Astrocyte of the cerebellum (primary cell): ENCODE measurements at regions not wholly inside any gene's neighbourhood (a gene's known extent, or its start where the extent isn't known, plus 50 kb on each side); places are given as distances from the start of the nearest gene placed in this dataset.
"Not testable (repeated sequence)": the region's sequence is repeated elsewhere in the genome, so short reads cannot be mapped to it uniquely, and the experiment has no call there.

Experiments
- DNase-seq: peaks from one replicate; pipeline ENCODE4 v3.0.0-alpha.2; 2011; ENCODE audit warnings: low read depth
- H3K4me3 ChIP-seq: 2 replicates; pipeline ENCODE4 v1.5.1; 2011; ENCODE audit warnings: mild to moderate bottlenecking, low read depth, low read length, moderate library complexity
- in situ Hi-C: cut with HindIII; loops from 2 replicates; pipeline ENCODE4 v1.10.0; 2017; ENCODE audit warnings: low sequenced_read_pairs
- TF ChIP-seq, protein P1 (sequence below): IDR thresholded peaks from 2 replicates; pipeline ENCODE4 v1.5.1; 2012; ENCODE audit warnings: low read length, low read depth, moderate library complexity, mild to moderate bottlenecking; ENCODE audit errors: missing control alignments

GRCh38 chr2:111519071-111519470 lies 364.9 kb downstream of the ANAPC1 start:
- no peak overlapping the region for H3K4me3 ChIP-seq
- in situ Hi-C loops: no loop called here
- TF ChIP-seq, protein P1, sequence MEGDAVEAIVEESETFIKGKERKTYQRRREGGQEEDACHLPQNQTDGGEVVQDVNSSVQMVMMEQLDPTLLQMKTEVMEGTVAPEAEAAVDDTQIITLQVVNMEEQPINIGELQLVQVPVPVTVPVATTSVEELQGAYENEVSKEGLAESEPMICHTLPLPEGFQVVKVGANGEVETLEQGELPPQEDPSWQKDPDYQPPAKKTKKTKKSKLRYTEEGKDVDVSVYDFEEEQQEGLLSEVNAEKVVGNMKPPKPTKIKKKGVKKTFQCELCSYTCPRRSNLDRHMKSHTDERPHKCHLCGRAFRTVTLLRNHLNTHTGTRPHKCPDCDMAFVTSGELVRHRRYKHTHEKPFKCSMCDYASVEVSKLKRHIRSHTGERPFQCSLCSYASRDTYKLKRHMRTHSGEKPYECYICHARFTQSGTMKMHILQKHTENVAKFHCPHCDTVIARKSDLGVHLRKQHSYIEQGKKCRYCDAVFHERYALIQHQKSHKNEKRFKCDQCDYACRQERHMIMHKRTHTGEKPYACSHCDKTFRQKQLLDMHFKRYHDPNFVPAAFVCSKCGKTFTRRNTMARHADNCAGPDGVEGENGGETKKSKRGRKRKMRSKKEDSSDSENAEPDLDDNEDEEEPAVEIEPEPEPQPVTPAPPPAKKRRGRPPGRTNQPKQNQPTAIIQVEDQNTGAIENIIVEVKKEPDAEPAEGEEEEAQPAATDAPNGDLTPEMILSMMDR: no peak
- DNase-seq: no peak

DNA sequence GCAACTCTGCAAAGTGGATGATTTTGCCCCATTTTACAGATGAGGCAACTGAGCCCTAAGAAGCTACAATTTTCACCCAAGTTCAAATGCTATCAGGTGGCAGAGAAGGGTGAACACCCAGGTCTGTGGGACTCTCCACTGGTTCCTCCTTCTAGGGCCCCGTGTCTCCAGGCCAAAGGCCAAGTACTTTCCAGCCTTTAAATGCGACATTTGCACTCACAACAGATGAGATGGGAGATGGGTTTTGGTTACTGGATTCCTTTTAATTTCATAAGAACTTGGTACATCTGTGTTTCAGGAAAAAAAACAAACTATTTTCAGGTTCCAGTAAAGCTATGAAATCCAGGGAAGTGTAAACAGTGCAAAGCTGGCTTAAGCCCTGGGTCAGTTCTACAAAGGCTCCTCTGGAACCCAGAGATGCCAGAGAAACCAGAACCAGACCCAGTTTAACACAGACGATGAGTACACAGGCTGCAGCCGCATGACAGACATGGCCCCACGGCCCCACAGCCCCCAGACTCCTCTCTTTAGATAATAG lies 361.7 kb downstream of the ANAPC1 start:
- TF ChIP-seq, protein P1: no peak
- in situ Hi-C loops: no loop called here
- DNase-seq: no peak
- no peak overlapping the region for H3K4me3 ChIP-seq

- DNase-seq: no peak
- no peak overlapping the region for H3K4me3 ChIP-seq
- TF ChIP-seq, protein P1: no peak
- in situ Hi-C loops: no loop called here
Measured at GRCh38 chr2:111523009-111523408, 361.0 kb downstream of the ANAPC1 start.

GRCh38 chr2:111525026-111525425 lies 359.0 kb downstream of the ANAPC1 start:
- H3K4me3 ChIP-seq, DNase-seq, in situ Hi-C loops: not testable (repeated sequence)

GRCh38 chr2:111526041-111526639 lies 357.9 kb downstream of the ANAPC1 start:
- DNase-seq, in situ Hi-C loops, H3K4me3 ChIP-seq: not testable (repeated sequence)

DNA sequence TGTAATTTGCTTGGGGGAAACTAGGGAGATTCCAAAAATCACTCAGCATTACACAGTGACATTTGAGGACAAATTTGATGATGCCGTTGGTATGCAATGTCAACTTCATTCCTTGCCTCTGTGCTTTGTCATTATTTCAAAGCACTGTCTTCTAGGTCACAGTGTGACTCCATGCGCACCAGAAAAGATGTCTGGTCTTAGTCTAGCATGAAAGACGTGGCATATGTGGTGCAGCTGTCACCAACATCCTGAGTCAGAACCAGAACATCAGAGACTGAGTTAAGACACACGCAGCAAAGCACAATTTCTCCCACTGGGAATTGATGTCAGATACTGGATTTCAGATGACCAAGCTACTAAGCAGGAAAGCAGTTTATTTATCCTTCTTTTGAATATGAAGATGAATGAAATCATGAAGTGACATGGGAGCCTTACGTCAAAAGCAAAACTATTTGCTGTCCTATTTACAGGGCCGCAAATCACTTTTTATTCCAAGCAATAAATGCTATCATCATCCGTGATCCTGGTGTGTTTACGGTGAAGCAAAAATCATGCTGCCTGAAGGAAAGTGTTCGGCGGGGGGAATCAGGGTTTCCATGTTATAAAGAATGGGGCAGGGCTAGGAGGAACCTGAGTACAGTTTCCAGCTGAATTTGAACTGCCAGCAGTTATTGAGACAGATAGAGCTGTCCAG lies 356.1 kb downstream of the ANAPC1 start:
- in situ Hi-C loops, DNase-seq, H3K4me3 ChIP-seq: not testable (repeated sequence)

- DNase-seq, H3K4me3 ChIP-seq, in situ Hi-C loops: not testable (repeated sequence)
Measured at GRCh38 chr2:111529022-111529421, 355.0 kb downstream of the ANAPC1 start.

GRCh38 chr2:111530239-111530965 lies 353.6 kb downstream of the ANAPC1 start:
- H3K4me3 ChIP-seq, DNase-seq, in situ Hi-C loops: not testable (repeated sequence)

- in situ Hi-C loops, DNase-seq, H3K4me3 ChIP-seq: not testable (repeated sequence)
Measured at GRCh38 chr2:111532682-111533556, 351.1 kb downstream of the ANAPC1 start.

- H3K4me3 ChIP-seq, DNase-seq, in situ Hi-C loops: not testable (repeated sequence)
Measured at GRCh38 chr2:111533557-111534247, 350.3 kb downstream of the ANAPC1 start.
